Heart right ventricle (tissue), 16 donors: ENCODE measurements at regions not wholly inside any gene's neighbourhood (a gene's known extent, or its start where the extent isn't known, plus 50 kb on each side); places are given as distances from the start of the nearest gene placed in this dataset.

ENCODE experiments used
- ATAC-seq, 8 donors: fragments of 200-7000 bp; cut with Tn5 transposase; one replicate each; pipeline ENCODE4 v1.9.1; 2020; ENCODE audit warnings: mild to moderate bottlenecking in 8 of 8, moderate library complexity in 8 of 8, moderate number of reproducible peaks in 1 of 8
- DNase-seq, 2 donors: peaks; one replicate each; pipeline ENCODE4 v3.0.0-alpha.2; 2020
- H3K27ac ChIP-seq, 10 donors: fragments of 200-600 bp; sonication (generic) in 2 of 10; one replicate each; pipeline versions ENCODE4 v1.5.0 to v1.8.0; 2020 to 2022; ENCODE audit warnings: mild to moderate bottlenecking in 3 of 10
- H3K27me3 ChIP-seq, 7 donors: fragments of 200-600 bp; one replicate each; pipeline ENCODE4 v1.8.0; 2021 to 2022; ENCODE audit warnings: mild to moderate bottlenecking in 2 of 7
- H3K36me3 ChIP-seq, 9 donors: fragments of 200-600 bp; sonication (generic) in 1 of 9; one replicate each; pipeline versions ENCODE4 v1.5.0 to v1.8.0; 2020 to 2022; ENCODE audit warnings: mild to moderate bottlenecking in 2 of 9
- H3K4me1 ChIP-seq, 9 donors: fragments of 200-600 bp; sonication (generic) in 1 of 9; one replicate each; pipeline versions ENCODE4 v1.5.0 to v1.8.0; 2020 to 2022; ENCODE audit warnings: mild to moderate bottlenecking in 4 of 9
- H3K4me3 ChIP-seq, 10 donors: fragments of 200-600 bp; sonication (generic) in 2 of 10; one replicate each; pipeline versions ENCODE4 v1.5.0 to v1.8.0; 2020 to 2022; ENCODE audit warnings: mild to moderate bottlenecking in 7 of 10, moderate library complexity in 2 of 10
- H3K9me3 ChIP-seq, 11 donors: fragments of 200-600 bp in 10 of 11; sonication (generic) in 2 of 11; one replicate each; pipeline versions ENCODE4 v1.5.0 to v1.8.0; 2013 to 2022; ENCODE audit warnings: mild to moderate bottlenecking in 2 of 11, control low read depth in 1 of 11, moderate library complexity in 1 of 11
- CTCF ChIP-seq, 9 donors: fragments of 200-600 bp; sonication (generic) in 2 of 9; IDR thresholded peaks; one replicate each; pipeline versions ENCODE4 v1.5.0 to v1.8.0; 2021 to 2022; ENCODE audit warnings: antibody characterized with exemption in 9 of 9, mild to moderate bottlenecking in 5 of 9, moderate library complexity in 1 of 9
- WGBS, 2 donors: extraction: QIAGEN DNeasy Blood & Tissue Kit; methylation state at CpG; one replicate each; pipeline ENCODE4 v1.1.7; 2013; ENCODE audit warnings: inconsistent platforms in 1 of 2; 5-methylcytosine and 5-hydroxymethylcytosine counted together
- intact Hi-C, 10 donors: fragments of 100-400 bp; cut with DNase I; formaldehyde crosslinking; loops; one replicate each; pipeline versions ENCODE4 v1.11.1 to v1.14.2; 2022
- donor health status: Arrhythmogenic right ventricular cardiomyopathy.
- donor health status: ischemic (EF 13 %, LVEDD 7.1; RV severe dilation, severe dysfunction).
- donor health status: healthy with polysubstance abuse.
- donor health status: DM: no; HTN: yes; CAD: no.
- donor health status: DM: no; HTN: no; CAD: no.
- donor health status: ischemic (EF 25% LVEDD 6.9; RV normal size, moderate dysfunction).
- donor health status: ischemic (EF 25% LVEDD 5.7; RV mildly dilated, moderate dysfunction).
- donor health status: healthy.
- donor health status: DM: yes; HTN: yes; CAD: no.
- donor health status: Ischemic cardiomyopathy.
- donor health status: ischemic (EF 35%, LVEDD 5.7; RV mildly dilated, moderate dysfunction).
- donor health status: nonischemic (EF 11% LVEDD 7.7; RV severe dilation, severe dysfunction).
- donor health status: DM: yes; HTN: yes; CAD: no.
- donor health status: PGD.
- donor health status: ischemic (EF 29% LVEDD 5.4; RV normal size, mild dysfunction).
- donor health status: nonischemic (EF 23%, LVEDD 6.1; RV moderate dilation, normal function).

- DNase-seq (no peak), ATAC-seq (no peak)
- intact Hi-C loops: no loop called here
- Histone ChIP-seq H3K36me3 (no peaks in the 10 kb centered on the region), H3K27me3 (no peaks in the 10 kb centered on the region), H3K9me3 (peaks cover 0 to 27% (median 0%) of the 10 kb centered on the region in 11 donors), H3K4me3 (no peak overlapping the region), H3K4me1 (no peaks in the 10 kb centered on the region), H3K27ac (no peak overlapping the region)
- TF ChIP-seq CTCF (IDR thresholded peaks at IDR 0.05): no peak
- 81 to 85% methylated on average over 4 of the region's 4 CpGs for WGBS, 2 donors
Measured at GRCh38 chr11:25309818-25310217, 813.0 kb downstream of the LUZP2 start.

- ATAC-seq: no peak
- H3K27me3 ChIP-seq: no peaks in the 10 kb centered on the region
- H3K4me1 ChIP-seq: no peaks in the 10 kb centered on the region
- no peak for TF ChIP-seq CTCF (IDR thresholded peaks at IDR 0.05)
- 87 to 90% methylated on average over 2 of the region's 2 CpGs for WGBS, 2 donors
- intact Hi-C loops: no loop called here
- H3K27ac ChIP-seq: no peak overlapping the region
- H3K4me3 ChIP-seq: no peak overlapping the region
- no peaks in the 10 kb centered on the region for H3K9me3 ChIP-seq
- H3K36me3 ChIP-seq: no peaks in the 10 kb centered on the region
- DNase-seq: no peak
Measured at GRCh38 chr11:25317216-25317615, 820.4 kb downstream of the LUZP2 start.

- no peak for TF ChIP-seq CTCF (IDR thresholded peaks at IDR 0.05)
- ATAC-seq: no peak
- Histone ChIP-seq H3K9me3 (no peaks in the 10 kb centered on the region), H3K27ac (no peak overlapping the region), H3K36me3 (no peaks in the 10 kb centered on the region), H3K27me3 (no peaks in the 10 kb centered on the region), H3K4me1 (no peaks in the 10 kb centered on the region), H3K4me3 (no peak overlapping the region)
- intact Hi-C loops: no loop called here
- DNase-seq: no peak
- 86 to 88% methylated on average over 2 of the region's 2 CpGs for WGBS, 2 donors
Measured at GRCh38 chr11:25319127-25319526, 822.3 kb downstream of the LUZP2 start.

GRCh38 chr11:25327656-25328055 lies 830.8 kb downstream of the LUZP2 start:
- 63 to 76% methylated on average over 4 of the region's 4 CpGs for WGBS, 2 donors

More at GRCh38 chr11:25327656-25328055, 830.8 kb downstream of the LUZP2 start:
- Histone ChIP-seq H3K36me3 (no peaks in the 10 kb centered on the region), H3K27me3 (no peaks in the 10 kb centered on the region), H3K27ac (no peak overlapping the region), H3K4me3 (no peak overlapping the region), H3K4me1 (no peaks in the 10 kb centered on the region), H3K9me3 (no peaks in the 10 kb centered on the region)
- TF ChIP-seq CTCF (IDR thresholded peaks at IDR 0.05): no peak
- DNase-seq (no peak), ATAC-seq (no peak)
- intact Hi-C loops: no loop called here
